ENCODE measurements at regions not wholly inside any gene's neighbourhood (a gene's known extent, or its start where the extent isn't known, plus 50 kb on each side); places are given as distances from the start of the nearest gene placed in this dataset.

DNA sequence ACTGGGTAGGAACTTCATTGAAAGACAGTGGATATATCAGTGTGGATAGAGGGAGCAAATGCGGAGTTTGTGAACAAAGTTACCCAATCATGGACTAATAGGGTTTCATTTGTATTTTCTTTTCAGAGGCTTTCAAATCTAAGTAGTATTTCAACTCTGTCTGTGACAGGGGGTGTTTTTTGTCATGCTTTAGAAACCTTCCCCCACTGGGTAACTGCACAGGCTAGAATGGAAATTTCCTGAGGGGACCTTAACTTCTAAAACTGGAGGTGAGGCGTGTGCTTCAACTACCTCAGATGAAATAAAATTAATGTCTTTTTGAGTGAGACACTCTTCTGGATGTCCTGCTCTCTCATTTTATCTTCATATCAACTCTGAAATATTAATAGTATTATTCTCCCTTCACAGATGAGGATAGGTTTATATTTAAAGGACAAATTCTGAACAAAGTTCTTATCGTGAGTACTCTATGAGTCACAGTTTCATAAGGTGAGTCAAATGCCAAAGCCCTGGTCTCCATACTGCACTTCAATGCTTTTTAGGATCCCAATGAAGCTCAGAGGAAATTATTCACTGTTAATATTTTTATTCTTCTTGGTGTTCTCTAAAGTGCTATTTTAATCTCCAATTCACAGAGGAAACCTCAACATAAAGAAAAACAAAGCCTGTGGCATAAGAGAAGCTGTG, 770.6 kb downstream of the CCSER2 start:
- Histone ChIP-seq H3K27ac (ENCODE audit: extremely low read depth, low read depth, low read length) (no peak overlapping the region), H3K4me3 (ENCODE audit: low read depth, low read length) (no peak overlapping the region), H3K36me3 (ENCODE audit: control insufficient read depth in 2 of 2, insufficient read depth in 1 of 2, low read length in 2 of 2) (no peaks in the 10 kb centered on the region), H3K9me3 (ENCODE audit: control insufficient read depth, insufficient read depth, low read depth, low read length) (no peaks in the 10 kb centered on the region), H3K4me1 (ENCODE audit: control insufficient read depth, insufficient read depth, low read length) (no peaks in the 10 kb centered on the region)
- ChIA-PET POLR2A (no interaction called here), CTCF (no interaction called here)
- TF ChIP-seq ZNF221 (tag by site-specific recombination; IDR thresholded peaks at IDR 0.05; ENCODE audit: borderline replicate concordance) (no peak), PATZ1 (tag by site-specific recombination; IDR thresholded peaks at IDR 0.05) (no peak), ZNF513 (tag by site-specific recombination; IDR thresholded peaks at IDR 0.05) (no peak), TSHZ1 (tag by site-specific recombination; IDR thresholded peaks at IDR 0.05; ENCODE audit: borderline replicate concordance) (no peak), ZNF843 (tag by site-specific recombination; IDR thresholded peaks at IDR 0.05) (no peak), ZSCAN30 (tag by site-specific recombination; IDR thresholded peaks at IDR 0.05) (no peak), ZNF548 (tag by site-specific recombination; IDR thresholded peaks at IDR 0.05) (no peak), ZNF114 (tag by site-specific recombination; IDR thresholded peaks at IDR 0.05) (no peak), ZNF747 (tag by site-specific recombination; IDR thresholded peaks at IDR 0.05) (no peak), HOXA7 (CRISPR knock-in tag; IDR thresholded peaks at IDR 0.05; ENCODE audit: borderline replicate concordance) (no peak), KLF9 (tag by site-specific recombination; IDR thresholded peaks at IDR 0.05; ENCODE audit: low read depth) (no peak), ZNF501 (tag by site-specific recombination; IDR thresholded peaks at IDR 0.05) (no peak), ZNF558 (tag by site-specific recombination; IDR thresholded peaks at IDR 0.05) (no peak)
- TF ChIP-seq, protein P1, sequence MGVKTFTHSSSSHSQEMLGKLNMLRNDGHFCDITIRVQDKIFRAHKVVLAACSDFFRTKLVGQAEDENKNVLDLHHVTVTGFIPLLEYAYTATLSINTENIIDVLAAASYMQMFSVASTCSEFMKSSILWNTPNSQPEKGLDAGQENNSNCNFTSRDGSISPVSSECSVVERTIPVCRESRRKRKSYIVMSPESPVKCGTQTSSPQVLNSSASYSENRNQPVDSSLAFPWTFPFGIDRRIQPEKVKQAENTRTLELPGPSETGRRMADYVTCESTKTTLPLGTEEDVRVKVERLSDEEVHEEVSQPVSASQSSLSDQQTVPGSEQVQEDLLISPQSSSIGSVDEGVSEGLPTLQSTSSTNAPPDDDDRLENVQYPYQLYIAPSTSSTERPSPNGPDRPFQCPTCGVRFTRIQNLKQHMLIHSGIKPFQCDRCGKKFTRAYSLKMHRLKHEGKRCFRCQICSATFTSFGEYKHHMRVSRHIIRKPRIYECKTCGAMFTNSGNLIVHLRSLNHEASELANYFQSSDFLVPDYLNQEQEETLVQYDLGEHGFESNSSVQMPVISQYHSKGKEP (tag by site-specific recombination; IDR thresholded peaks at IDR 0.05): no peak
- TF ChIP-seq, protein P2, sequence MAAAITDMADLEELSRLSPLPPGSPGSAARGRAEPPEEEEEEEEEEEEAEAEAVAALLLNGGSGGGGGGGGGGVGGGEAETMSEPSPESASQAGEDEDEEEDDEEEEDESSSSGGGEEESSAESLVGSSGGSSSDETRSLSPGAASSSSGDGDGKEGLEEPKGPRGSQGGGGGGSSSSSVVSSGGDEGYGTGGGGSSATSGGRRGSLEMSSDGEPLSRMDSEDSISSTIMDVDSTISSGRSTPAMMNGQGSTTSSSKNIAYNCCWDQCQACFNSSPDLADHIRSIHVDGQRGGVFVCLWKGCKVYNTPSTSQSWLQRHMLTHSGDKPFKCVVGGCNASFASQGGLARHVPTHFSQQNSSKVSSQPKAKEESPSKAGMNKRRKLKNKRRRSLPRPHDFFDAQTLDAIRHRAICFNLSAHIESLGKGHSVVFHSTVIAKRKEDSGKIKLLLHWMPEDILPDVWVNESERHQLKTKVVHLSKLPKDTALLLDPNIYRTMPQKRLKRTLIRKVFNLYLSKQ (tag by site-specific recombination; IDR thresholded peaks at IDR 0.05; ENCODE audit: borderline replicate concordance): no peak
- TF ChIP-seq, protein P3, sequence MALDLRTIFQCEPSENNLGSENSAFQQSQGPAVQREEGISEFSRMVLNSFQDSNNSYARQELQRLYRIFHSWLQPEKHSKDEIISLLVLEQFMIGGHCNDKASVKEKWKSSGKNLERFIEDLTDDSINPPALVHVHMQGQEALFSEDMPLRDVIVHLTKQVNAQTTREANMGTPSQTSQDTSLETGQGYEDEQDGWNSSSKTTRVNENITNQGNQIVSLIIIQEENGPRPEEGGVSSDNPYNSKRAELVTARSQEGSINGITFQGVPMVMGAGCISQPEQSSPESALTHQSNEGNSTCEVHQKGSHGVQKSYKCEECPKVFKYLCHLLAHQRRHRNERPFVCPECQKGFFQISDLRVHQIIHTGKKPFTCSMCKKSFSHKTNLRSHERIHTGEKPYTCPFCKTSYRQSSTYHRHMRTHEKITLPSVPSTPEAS (tag by site-specific recombination; IDR thresholded peaks at IDR 0.05): no peak
- TF ChIP-seq, protein P4, sequence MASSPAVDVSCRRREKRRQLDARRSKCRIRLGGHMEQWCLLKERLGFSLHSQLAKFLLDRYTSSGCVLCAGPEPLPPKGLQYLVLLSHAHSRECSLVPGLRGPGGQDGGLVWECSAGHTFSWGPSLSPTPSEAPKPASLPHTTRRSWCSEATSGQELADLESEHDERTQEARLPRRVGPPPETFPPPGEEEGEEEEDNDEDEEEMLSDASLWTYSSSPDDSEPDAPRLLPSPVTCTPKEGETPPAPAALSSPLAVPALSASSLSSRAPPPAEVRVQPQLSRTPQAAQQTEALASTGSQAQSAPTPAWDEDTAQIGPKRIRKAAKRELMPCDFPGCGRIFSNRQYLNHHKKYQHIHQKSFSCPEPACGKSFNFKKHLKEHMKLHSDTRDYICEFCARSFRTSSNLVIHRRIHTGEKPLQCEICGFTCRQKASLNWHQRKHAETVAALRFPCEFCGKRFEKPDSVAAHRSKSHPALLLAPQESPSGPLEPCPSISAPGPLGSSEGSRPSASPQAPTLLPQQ (tag by site-specific recombination; IDR thresholded peaks at IDR 0.05): no peak
- TF ChIP-seq, protein P5, sequence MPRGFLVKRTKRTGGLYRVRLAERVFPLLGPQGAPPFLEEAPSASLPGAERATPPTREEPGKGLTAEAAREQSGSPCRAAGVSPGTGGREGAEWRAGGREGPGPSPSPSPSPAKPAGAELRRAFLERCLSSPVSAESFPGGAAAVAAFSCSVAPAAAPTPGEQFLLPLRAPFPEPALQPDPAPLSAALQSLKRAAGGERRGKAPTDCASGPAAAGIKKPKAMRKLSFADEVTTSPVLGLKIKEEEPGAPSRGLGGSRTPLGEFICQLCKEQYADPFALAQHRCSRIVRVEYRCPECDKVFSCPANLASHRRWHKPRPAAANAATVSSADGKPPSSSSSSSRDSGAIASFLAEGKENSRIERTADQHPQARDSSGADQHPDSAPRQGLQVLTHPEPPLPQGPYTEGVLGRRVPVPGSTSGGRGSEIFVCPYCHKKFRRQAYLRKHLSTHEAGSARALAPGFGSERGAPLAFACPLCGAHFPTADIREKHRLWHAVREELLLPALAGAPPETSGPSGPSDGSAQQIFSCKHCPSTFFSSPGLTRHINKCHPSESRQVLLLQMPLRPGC (tag by site-specific recombination; IDR thresholded peaks at IDR 0.05): no peak
